Omental fat pad (tissue), 3 donors: ENCODE measurements at regions not wholly inside any gene's neighbourhood (a gene's known extent, or its start where the extent isn't known, plus 50 kb on each side); places are given as distances from the start of the nearest gene placed in this dataset.

Experiments
- ATAC-seq: fragments of 150-250 bp; one replicate; pipeline ENCODE4 v1.9.1; 2016; ENCODE audit warnings: mild to moderate bottlenecking, moderate library complexity; ENCODE audit not compliant: low FRiP score
- DNase-seq: peaks from one replicate; pipeline ENCODE4 v3.0.0-alpha.2; 2019; ENCODE audit warnings: low spot score
- TF ChIP-seq, protein P1 (sequence below), 3 donors: fragments of 450-650 bp; IDR thresholded peaks; one replicate each; pipeline ENCODE4 v1.5.1; 2016 to 2017; ENCODE audit warnings: antibody characterized with exemption in 3 of 3, mild to moderate bottlenecking in 3 of 3, moderate library complexity in 2 of 3

GRCh38 chr1:29519108-29519787 is 282.9 kb downstream of the PTPRU start:
- no peak for DNase-seq
- ATAC-seq, result no peak
- TF ChIP-seq, protein P1, sequence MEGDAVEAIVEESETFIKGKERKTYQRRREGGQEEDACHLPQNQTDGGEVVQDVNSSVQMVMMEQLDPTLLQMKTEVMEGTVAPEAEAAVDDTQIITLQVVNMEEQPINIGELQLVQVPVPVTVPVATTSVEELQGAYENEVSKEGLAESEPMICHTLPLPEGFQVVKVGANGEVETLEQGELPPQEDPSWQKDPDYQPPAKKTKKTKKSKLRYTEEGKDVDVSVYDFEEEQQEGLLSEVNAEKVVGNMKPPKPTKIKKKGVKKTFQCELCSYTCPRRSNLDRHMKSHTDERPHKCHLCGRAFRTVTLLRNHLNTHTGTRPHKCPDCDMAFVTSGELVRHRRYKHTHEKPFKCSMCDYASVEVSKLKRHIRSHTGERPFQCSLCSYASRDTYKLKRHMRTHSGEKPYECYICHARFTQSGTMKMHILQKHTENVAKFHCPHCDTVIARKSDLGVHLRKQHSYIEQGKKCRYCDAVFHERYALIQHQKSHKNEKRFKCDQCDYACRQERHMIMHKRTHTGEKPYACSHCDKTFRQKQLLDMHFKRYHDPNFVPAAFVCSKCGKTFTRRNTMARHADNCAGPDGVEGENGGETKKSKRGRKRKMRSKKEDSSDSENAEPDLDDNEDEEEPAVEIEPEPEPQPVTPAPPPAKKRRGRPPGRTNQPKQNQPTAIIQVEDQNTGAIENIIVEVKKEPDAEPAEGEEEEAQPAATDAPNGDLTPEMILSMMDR (IDR thresholded peaks at IDR 0.05), result no peak

DNA sequence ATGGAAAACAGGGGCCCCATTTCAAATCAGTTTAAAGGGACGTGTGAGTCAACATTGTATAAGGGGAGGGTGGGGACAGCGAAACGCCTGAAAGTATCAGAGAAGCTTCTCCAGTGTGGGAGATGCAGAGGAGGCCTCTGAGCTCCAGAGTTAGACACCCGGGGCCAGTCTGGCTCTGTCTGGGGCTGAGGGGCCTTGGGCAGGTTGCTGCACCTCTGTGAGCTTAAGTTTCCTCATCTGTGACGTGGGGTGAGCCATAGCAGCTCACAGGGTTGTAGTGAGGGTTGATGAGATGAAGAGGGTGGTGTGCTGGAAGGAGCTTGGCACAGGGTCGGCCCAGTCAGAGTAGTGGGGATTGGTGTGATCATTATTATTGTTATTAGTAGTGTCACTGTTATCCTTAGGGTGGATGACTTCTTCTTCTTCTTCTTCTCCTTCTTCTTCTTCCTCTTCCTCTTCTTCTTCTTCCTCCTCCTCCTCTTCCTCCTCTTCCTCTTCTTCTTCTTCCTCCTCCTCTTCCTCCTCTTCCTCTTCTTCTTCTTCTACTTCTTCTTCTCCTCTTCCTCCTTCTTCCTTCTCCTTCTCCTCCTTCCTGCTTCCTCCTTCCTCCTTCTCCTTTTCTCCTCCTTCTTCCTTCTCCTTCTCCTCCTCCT is 282.0 kb downstream of the PTPRU start:
- TF ChIP-seq, protein P1 (IDR thresholded peaks at IDR 0.05), result no peak
- DNase-seq, result no peak
- no peak for ATAC-seq

GRCh38 chr1:29517251-29518086 is 281.1 kb downstream of the PTPRU start:
- TF ChIP-seq, protein P1 (IDR thresholded peaks at IDR 0.05), result no peak
- no peak for DNase-seq
- no peak for ATAC-seq

DNA sequence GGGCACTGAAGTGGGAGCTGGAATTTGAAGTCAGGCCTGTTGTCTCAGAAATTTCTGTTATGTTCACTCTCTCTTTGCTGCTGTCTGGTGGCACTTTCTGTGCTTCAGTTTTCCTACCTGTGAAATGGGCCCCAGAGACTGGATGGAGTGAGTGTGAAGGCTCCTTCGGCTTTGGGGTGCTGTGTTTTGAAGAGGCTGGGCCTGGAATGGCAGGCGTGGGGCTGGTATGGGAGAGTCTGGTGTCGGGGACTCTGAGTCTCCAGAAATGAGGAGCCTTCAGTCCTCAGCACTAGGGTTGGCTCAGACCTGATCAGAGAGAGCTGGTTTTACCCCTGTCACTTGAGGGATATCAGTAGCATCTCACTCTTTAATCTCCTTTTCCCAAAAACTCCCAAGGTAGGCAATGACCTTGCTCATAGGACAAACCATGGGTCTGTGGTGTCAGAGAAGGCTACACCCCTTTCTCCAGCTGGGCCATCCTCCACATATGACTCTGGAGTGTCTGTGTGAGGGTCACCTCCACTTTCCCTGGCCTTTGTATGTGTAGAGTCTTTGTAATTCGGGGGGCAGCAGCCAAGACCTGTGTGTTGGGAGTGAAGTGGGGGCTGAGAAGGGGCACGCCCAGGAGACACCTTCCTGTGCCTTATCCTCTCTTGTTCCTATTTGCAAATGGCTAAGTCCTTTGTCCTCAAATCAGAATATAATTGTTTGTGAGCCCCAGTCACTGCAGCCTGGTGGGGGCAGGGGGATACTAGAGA is 279.9 kb downstream of the PTPRU start:
- ATAC-seq (no peak), DNase-seq (no peak)
- TF ChIP-seq, protein P1 (IDR thresholded peaks at IDR 0.05), result no peak

GRCh38 chr1:29515170-29515955 is 279.0 kb downstream of the PTPRU start:
- ATAC-seq (no peak), DNase-seq (no peak)
- TF ChIP-seq, protein P1 (IDR thresholded peaks at IDR 0.05), result no peak
